ENCODE measurements at regions not wholly inside any gene's neighbourhood (a gene's known extent, or its start where the extent isn't known, plus 50 kb on each side); places are given as distances from the start of the nearest gene placed in this dataset.

- TF ChIP-seq EZH2 (IDR thresholded peaks at IDR 0.05; ENCODE audit: borderline replicate concordance, low read length) (no peak), CTCF (IDR thresholded peaks at IDR 0.05; ENCODE audit: low read length) (no peak)
Measured at GRCh38 chr13:40151673-40152072, 496.2 kb downstream of the COG6 start.
